ENCODE measurements at regions not wholly inside any gene's neighbourhood (a gene's known extent, or its start where the extent isn't known, plus 50 kb on each side); places are given as distances from the start of the nearest gene placed in this dataset.

- TF ChIP-seq ZZZ3 (IDR thresholded peaks at IDR 0.05; ENCODE audit: control insufficient read depth, insufficient read length, low read depth) = no peak
- TF ChIP-seq ZNF622 (IDR thresholded peaks at IDR 0.05) = no peak
- TF ChIP-seq CEBPZ (IDR thresholded peaks at IDR 0.05; ENCODE audit: low read depth, low read length) = no peak
- no peak for TF ChIP-seq NR2C2 (IDR thresholded peaks at IDR 0.05; ENCODE audit: borderline replicate concordance, control insufficient read depth, insufficient read length, low read depth)
- no peak for TF ChIP-seq PML (IDR thresholded peaks at IDR 0.05; ENCODE audit: low read length)
- TF ChIP-seq TARDBP (IDR thresholded peaks at IDR 0.05; ENCODE audit: borderline replicate concordance) = no peak
Measured at GRCh38 chr4:27140486-27140885, 279.8 kb downstream of the STIM2 start (continued).

- ChIA-PET RAD21 (ENCODE audit: unreplicated experiment) (no interaction called here), CTCF (no interaction called here), POLR2A (no interaction called here), SMC1A (ENCODE audit: uncharacterized antibody, unreplicated experiment) (no interaction called here)
- TF ChIP-seq IKZF2 (IDR thresholded peaks at IDR 0.05) = no peak
- no peak for TF ChIP-seq CHD4 (IDR thresholded peaks at IDR 0.05)
- in situ Hi-C loops (cut with MboI) (no loop called here), intact Hi-C loops (cut with micrococcal nuclease; ENCODE audit: unreplicated experiment) (no loop called here)
- BruUV-seq (replicated peaks) = no TSS peak
- no peaks in the 10 kb centered on the region for H3K79me2 ChIP-seq (ENCODE audit: control insufficient read depth, insufficient read depth, low read length)
- no peak overlapping the region for H3K9ac ChIP-seq (ENCODE audit: control insufficient read depth, insufficient read depth, low read length)
- H3K27me3 ChIP-seq (replicated peaks in 1 of 2; ENCODE audit: control insufficient read depth in 2 of 2, insufficient read depth in 2 of 2, low read length in 1 of 2) = no peaks in the 10 kb centered on the region
- no peak for DNase-seq (ENCODE audit: low read depth, low spot score)
- H4K20me1 ChIP-seq (ENCODE audit: control insufficient read depth, insufficient read depth) = no peaks in the 10 kb centered on the region
- no peaks in the 10 kb centered on the region for H3K4me1 ChIP-seq (ENCODE audit: control insufficient read depth, insufficient read depth, low read length)
- 35% methylated on average over 6 of the region's 6 CpGs for WGBS (ENCODE audit: insufficient coverage, insufficient replicate concordance, low lambda C conversion rate, missing lambda C conversion rate)
- no peak overlapping the region for H3K4me3 ChIP-seq
- no peaks in the 10 kb centered on the region for H3K9me3 ChIP-seq (replicated peaks; ENCODE audit: control insufficient read depth, insufficient read depth, low read length)
- no peak for FAIRE-seq
- ATAC-seq = no peak
- no peak overlapping the region for H2AFZ ChIP-seq (ENCODE audit: control insufficient read depth, low read depth, low read length)
- no peak overlapping the region for H3K4me2 ChIP-seq (ENCODE audit: control insufficient read depth, insufficient read depth)
- H3K27ac ChIP-seq (ENCODE audit: control insufficient read depth, insufficient read depth) = no peak overlapping the region
- no peaks in the 10 kb centered on the region for H3K36me3 ChIP-seq (ENCODE audit: control insufficient read depth in 2 of 2, insufficient read depth in 2 of 2, low read length in 1 of 2)
Measured at GRCh38 chr4:27141530-27141929, 280.9 kb downstream of the STIM2 start.

All from GM12878 (cell line).